ENCODE measurements at regions not wholly inside any gene's neighbourhood (a gene's known extent, or its start where the extent isn't known, plus 50 kb on each side); places are given as distances from the start of the nearest gene placed in this dataset.

DNA sequence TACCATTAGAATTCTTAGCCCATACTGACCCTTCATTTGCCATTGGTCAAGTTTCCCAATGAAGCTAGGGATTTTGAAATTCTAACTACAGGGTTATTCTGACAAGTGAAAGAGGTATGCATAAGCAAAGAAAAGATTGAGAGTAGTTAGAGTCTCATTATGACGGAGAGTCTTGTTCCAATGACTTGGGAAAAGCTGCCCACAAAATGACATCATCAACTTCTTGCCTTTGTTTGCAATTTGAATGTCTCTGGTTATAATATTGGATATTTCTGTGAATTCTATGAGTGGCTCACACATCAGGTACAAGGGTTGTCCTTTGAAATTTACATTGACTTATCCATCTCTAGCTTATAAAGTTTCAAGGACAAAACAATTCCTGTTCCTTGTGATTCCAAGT, 772.2 kb downstream of the TRIB2 start:
- TF ChIP-seq POLR2AphosphoS5 (IDR thresholded peaks at IDR 0.05) (no peak), EP300 (IDR thresholded peaks at IDR 0.05) (no peak)
